Testis (tissue), 2 donors: ENCODE measurements at regions not wholly inside any gene's neighbourhood (a gene's known extent, or its start where the extent isn't known, plus 50 kb on each side); places are given as distances from the start of the nearest gene placed in this dataset.

Experiments used
- CTCF ChIP-seq, 3 experiments: fragments of 450-650 bp in 2 of 3; fragments of 200-600 bp in 1 of 3; sonication (generic) in 1 of 3; IDR thresholded peaks; one replicate each; pipeline ENCODE4 v1.5.1; 2016 to 2019; ENCODE audit warnings: antibody characterized with exemption in 3 of 3, mild to moderate bottlenecking in 2 of 3, moderate library complexity in 1 of 3
- POLR2A ChIP-seq: fragments of 450-650 bp; IDR thresholded peaks from one replicate; pipeline ENCODE4 v1.6.1; 2017; ENCODE audit warnings: antibody characterized with exemption, mild to moderate bottlenecking, moderate library complexity

GRCh38 chr7:6917258-6917657 is 91.2 kb upstream of the CCZ1B start:
- TF ChIP-seq CTCF (IDR thresholded peaks at IDR 0.05) (no peak), POLR2A (no peak)
